ENCODE measurements at regions not wholly inside any gene's neighbourhood (a gene's known extent, or its start where the extent isn't known, plus 50 kb on each side); places are given as distances from the start of the nearest gene placed in this dataset.

DNA sequence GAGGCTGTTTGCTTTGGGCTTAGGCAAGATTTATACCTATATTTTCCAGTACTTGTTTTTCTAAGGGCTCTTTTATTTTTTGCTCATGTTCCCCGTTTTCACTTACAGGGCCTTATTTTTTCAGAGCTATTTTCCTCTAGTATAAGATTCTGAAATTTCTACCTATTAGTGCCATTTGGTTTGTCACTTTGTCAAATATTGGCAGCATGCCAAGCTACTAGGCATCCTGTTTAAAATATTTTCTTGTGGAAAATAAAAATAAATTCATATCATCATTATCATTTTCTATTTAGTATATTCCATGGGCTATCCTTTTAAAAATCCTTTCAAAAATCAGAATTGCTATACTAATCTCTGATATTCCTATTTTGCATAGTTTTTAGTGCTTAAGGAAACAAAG lies 64.8 kb upstream of the CHST9 start:
- in situ Hi-C loops (cut with HindIII; ENCODE audit: low pct_ligation_motif_present, low sequenced_read_pairs) = no loop called here
- Histone ChIP-seq H3K27me3 (replicated peaks) (no peaks in the 10 kb centered on the region), H3K36me3 (replicated peaks) (no peaks in the 10 kb centered on the region)

DNA sequence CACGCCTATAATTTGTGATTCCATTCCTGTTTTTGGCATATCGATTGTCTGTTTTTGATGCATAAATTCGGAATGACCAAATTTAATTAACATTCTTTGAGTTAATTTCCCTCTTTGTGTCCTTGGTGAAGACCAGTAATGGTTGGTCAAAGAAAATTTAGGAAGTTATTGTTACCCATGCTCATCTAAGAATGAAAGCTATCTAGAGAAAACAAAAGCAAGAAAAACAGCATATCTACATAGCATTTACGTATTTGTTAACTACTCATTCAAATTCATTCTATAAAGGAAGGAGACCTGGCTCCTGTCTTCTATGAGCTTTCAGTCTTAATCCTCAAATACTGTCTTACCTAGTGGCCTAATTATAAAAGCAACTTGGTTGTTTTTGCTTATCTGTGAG lies 59.2 kb upstream of the CHST9 start:
- Histone ChIP-seq H3K27me3 (replicated peaks) (no peaks in the 10 kb centered on the region), H3K4me3 (ENCODE audit: low read depth, low read length) (no peak overlapping the region), H3K27ac (no peak overlapping the region), H3K36me3 (replicated peaks) (no peaks in the 10 kb centered on the region)
- DNase-seq = no peak
- TF ChIP-seq, protein P1, sequence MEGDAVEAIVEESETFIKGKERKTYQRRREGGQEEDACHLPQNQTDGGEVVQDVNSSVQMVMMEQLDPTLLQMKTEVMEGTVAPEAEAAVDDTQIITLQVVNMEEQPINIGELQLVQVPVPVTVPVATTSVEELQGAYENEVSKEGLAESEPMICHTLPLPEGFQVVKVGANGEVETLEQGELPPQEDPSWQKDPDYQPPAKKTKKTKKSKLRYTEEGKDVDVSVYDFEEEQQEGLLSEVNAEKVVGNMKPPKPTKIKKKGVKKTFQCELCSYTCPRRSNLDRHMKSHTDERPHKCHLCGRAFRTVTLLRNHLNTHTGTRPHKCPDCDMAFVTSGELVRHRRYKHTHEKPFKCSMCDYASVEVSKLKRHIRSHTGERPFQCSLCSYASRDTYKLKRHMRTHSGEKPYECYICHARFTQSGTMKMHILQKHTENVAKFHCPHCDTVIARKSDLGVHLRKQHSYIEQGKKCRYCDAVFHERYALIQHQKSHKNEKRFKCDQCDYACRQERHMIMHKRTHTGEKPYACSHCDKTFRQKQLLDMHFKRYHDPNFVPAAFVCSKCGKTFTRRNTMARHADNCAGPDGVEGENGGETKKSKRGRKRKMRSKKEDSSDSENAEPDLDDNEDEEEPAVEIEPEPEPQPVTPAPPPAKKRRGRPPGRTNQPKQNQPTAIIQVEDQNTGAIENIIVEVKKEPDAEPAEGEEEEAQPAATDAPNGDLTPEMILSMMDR (IDR thresholded peaks at IDR 0.05; ENCODE audit: low read depth, low read length, missing control alignments) = no peak
- in situ Hi-C loops (cut with HindIII; ENCODE audit: low pct_ligation_motif_present, low sequenced_read_pairs) = no loop called here

More for the DNA sequence above, 64.8 kb upstream of the CHST9 start:
- TF ChIP-seq, protein P1 (IDR thresholded peaks at IDR 0.05; ENCODE audit: low read depth, low read length, missing control alignments) = no peak
- no peak overlapping the region for H3K27ac ChIP-seq
- no peak for DNase-seq
- H3K4me3 ChIP-seq (ENCODE audit: low read depth, low read length) = no peak overlapping the region

GRCh38 chr18:27242392-27243047 lies 57.4 kb upstream of the CHST9 start:
- in situ Hi-C loops (cut with HindIII; ENCODE audit: low pct_ligation_motif_present, low sequenced_read_pairs) = no loop called here
- TF ChIP-seq, protein P1 (IDR thresholded peaks at IDR 0.05; ENCODE audit: low read depth, low read length, missing control alignments) = no peak
- DNase-seq = no peak
- Histone ChIP-seq H3K27me3 (replicated peaks) (no peaks in the 10 kb centered on the region), H3K36me3 (replicated peaks) (no peaks in the 10 kb centered on the region), H3K4me3 (ENCODE audit: low read depth, low read length) (no peak overlapping the region), H3K27ac (no peak overlapping the region)

GRCh38 chr18:27240383-27240782 lies 55.3 kb upstream of the CHST9 start:
- TF ChIP-seq, protein P1 (IDR thresholded peaks at IDR 0.05; ENCODE audit: low read depth, low read length, missing control alignments) = no peak
- in situ Hi-C loops (cut with HindIII; ENCODE audit: low pct_ligation_motif_present, low sequenced_read_pairs) = no loop called here
- no peak for DNase-seq
- Histone ChIP-seq H3K36me3 (replicated peaks) (no peaks in the 10 kb centered on the region), H3K27me3 (replicated peaks) (no peaks in the 10 kb centered on the region), H3K4me3 (ENCODE audit: low read depth, low read length) (no peak overlapping the region), H3K27ac (no peak overlapping the region)

DNA sequence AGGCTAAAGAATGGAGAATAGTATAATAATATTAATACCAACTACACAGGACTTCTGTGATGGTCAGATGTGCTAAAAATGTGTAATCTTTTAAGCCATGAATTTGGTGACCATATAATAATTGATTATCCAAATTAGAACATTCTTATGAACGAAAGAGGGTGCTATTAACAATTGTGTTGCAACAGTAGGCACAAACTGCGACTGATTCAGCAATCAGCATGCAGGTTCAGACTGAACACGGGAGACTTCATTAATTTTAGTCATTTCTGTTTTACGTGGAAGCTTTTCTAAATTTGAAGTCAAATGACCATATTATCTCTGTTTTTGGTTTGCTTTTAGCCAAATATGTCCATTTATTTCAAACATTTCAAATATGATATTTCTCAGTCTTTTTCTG lies 54.6 kb upstream of the CHST9 start:
- Histone ChIP-seq H3K27ac (no peak overlapping the region), H3K4me3 (ENCODE audit: low read depth, low read length) (no peak overlapping the region), H3K36me3 (replicated peaks) (no peaks in the 10 kb centered on the region), H3K27me3 (replicated peaks) (no peaks in the 10 kb centered on the region)
- in situ Hi-C loops (cut with HindIII; ENCODE audit: low pct_ligation_motif_present, low sequenced_read_pairs) = no loop called here
- TF ChIP-seq, protein P1 (IDR thresholded peaks at IDR 0.05; ENCODE audit: low read depth, low read length, missing control alignments) = no peak
- DNase-seq = no peak

Measured in brain microvascular endothelial cell (primary cell).